Activated naive CD4-positive, alpha-beta T cell treated with anti-CD3 and anti-CD28 coated beads for 36 hours (primary cell): ENCODE measurements at regions not wholly inside any gene's neighbourhood (a gene's known extent, or its start where the extent isn't known, plus 50 kb on each side); places are given as distances from the start of the nearest gene placed in this dataset.

ENCODE experiments used
- CTCF ChIA-PET: fragments of 350-600 bp; sonication (Branson Sonifier 250); formaldehyde crosslinking; loops from one replicate; lab custom pipeline; 2021; ENCODE audit warnings: antibody characterized with exemption; lab: Charles Lee
- DNase-seq: peaks from one replicate; pipeline ENCODE4 v3.0.0-alpha.2; 2020
- H3K27ac Mint-ChIP-seq: one replicate; pipeline ENCODE4 v1.8.0; 2021; ENCODE audit warnings: mild to moderate bottlenecking, mixed read lengths
- H3K27me3 Mint-ChIP-seq: one replicate; pipeline ENCODE4 v1.8.0; 2021; ENCODE audit warnings: low read depth, mixed read lengths
- H3K36me3 Mint-ChIP-seq: one replicate; pipeline ENCODE4 v1.8.0; 2021; ENCODE audit warnings: low read depth, mixed read lengths
- H3K4me1 Mint-ChIP-seq: one replicate; pipeline ENCODE4 v1.8.0; 2021; ENCODE audit warnings: low read depth, mixed read lengths
- H3K4me3 Mint-ChIP-seq: one replicate; pipeline ENCODE4 v1.8.0; 2021; ENCODE audit warnings: mild to moderate bottlenecking, moderate library complexity, mixed read lengths
- H3K9me3 Mint-ChIP-seq: one replicate; pipeline ENCODE4 v1.8.0; 2021; ENCODE audit warnings: mixed read lengths
- intact Hi-C: fragments of 100-400 bp; cut with micrococcal nuclease; formaldehyde crosslinking; loops from one replicate; pipeline ENCODE4 v1.15.1; 2023

- Mint-ChIP-seq H3K27me3 (peaks cover 5% of the 10 kb centered on the region), H3K4me3 (no peak overlapping the region), H3K4me1 (no peaks in the 10 kb centered on the region), H3K9me3 (no peaks in the 10 kb centered on the region), H3K27ac (no peak overlapping the region), H3K36me3 (no peaks in the 10 kb centered on the region)
- CTCF ChIA-PET = interaction anchor here (0.6 to 1.7 kb wide), 3 partner anchors 41 to 348 kb away, joined by 3 to 11 read pairs (median 4); no protein-coding TSS in a partner anchor
- intact Hi-C loops = no loop called here
- DNase-seq = no peak
These were observed 132.2 kb upstream of the FOXD3 start for GRCh38 chr1:63190171-63190570.

- Mint-ChIP-seq H3K4me3 (no peak overlapping the region), H3K9me3 (no peaks in the 10 kb centered on the region), H3K27ac (no peak overlapping the region), H3K4me1 (no peaks in the 10 kb centered on the region), H3K36me3 (no peaks in the 10 kb centered on the region), H3K27me3 (peaks cover 7% of the 10 kb centered on the region)
- no peak for DNase-seq
- intact Hi-C loops = no loop called here
- CTCF ChIA-PET = no interaction called here
These were observed 123.4 kb upstream of the FOXD3 start for GRCh38 chr1:63198871-63199394.

GRCh38 chr1:63199706-63200335, 122.5 kb upstream of the FOXD3 start:
- CTCF ChIA-PET = no interaction called here
- H3K27me3 Mint-ChIP-seq = peaks cover 7% of the 10 kb centered on the region
- no peaks in the 10 kb centered on the region for H3K9me3 Mint-ChIP-seq
- no peak overlapping the region for H3K27ac Mint-ChIP-seq
- intact Hi-C loops = no loop called here
- DNase-seq = no peak
- no peak overlapping the region for H3K4me3 Mint-ChIP-seq
- no peaks in the 10 kb centered on the region for H3K36me3 Mint-ChIP-seq
- H3K4me1 Mint-ChIP-seq = no peaks in the 10 kb centered on the region

GRCh38 chr1:63200676-63201075, 121.7 kb upstream of the FOXD3 start:
- no peak for DNase-seq
- Mint-ChIP-seq H3K27ac (no peak overlapping the region), H3K36me3 (no peaks in the 10 kb centered on the region), H3K27me3 (peaks cover 7% of the 10 kb centered on the region), H3K4me3 (no peak overlapping the region), H3K9me3 (no peaks in the 10 kb centered on the region), H3K4me1 (no peaks in the 10 kb centered on the region)
- CTCF ChIA-PET = no interaction called here
- intact Hi-C loops = no loop called here

- Mint-ChIP-seq H3K4me1 (no peaks in the 10 kb centered on the region), H3K9me3 (no peaks in the 10 kb centered on the region), H3K36me3 (no peaks in the 10 kb centered on the region), H3K27me3 (peaks cover 7% of the 10 kb centered on the region), H3K4me3 (no peak overlapping the region), H3K27ac (no peak overlapping the region)
- no peak for DNase-seq
- intact Hi-C loops = no loop called here
- CTCF ChIA-PET = interaction anchor here (0.7 kb wide), 1 partner anchor 373 kb away, joined by 3 read pairs; no protein-coding TSS in a partner anchor
These were observed 118.7 kb upstream of the FOXD3 start for GRCh38 chr1:63203641-63204040.

- no peaks in the 10 kb centered on the region for H3K36me3 Mint-ChIP-seq
- CTCF ChIA-PET = no interaction called here
- H3K27ac Mint-ChIP-seq = no peak overlapping the region
- H3K4me1 Mint-ChIP-seq = no peaks in the 10 kb centered on the region
- intact Hi-C loops = no loop called here
- H3K9me3 Mint-ChIP-seq = no peaks in the 10 kb centered on the region
- no peak for DNase-seq
- peaks cover 9% of the 10 kb centered on the region for H3K27me3 Mint-ChIP-seq
- no peak overlapping the region for H3K4me3 Mint-ChIP-seq
These were observed 116.6 kb upstream of the FOXD3 start for GRCh38 chr1:63205776-63206175.

GRCh38 chr1:63214553-63214952, 107.8 kb upstream of the FOXD3 start:
- peaks cover 6% of the 10 kb centered on the region for H3K9me3 Mint-ChIP-seq
- H3K4me1 Mint-ChIP-seq = no peaks in the 10 kb centered on the region
- H3K27me3 Mint-ChIP-seq = peaks cover 14% of the 10 kb centered on the region
- peaks cover 2% of the 10 kb centered on the region for H3K36me3 Mint-ChIP-seq
- intact Hi-C loops = no loop called here
- CTCF ChIA-PET = no interaction called here
- DNase-seq = no peak
- no peak overlapping the region for H3K4me3 Mint-ChIP-seq
- no peak overlapping the region for H3K27ac Mint-ChIP-seq

GRCh38 chr1:63223426-63223825, 98.9 kb upstream of the FOXD3 start:
- Mint-ChIP-seq H3K4me1 (no peaks in the 10 kb centered on the region), H3K27me3 (peaks cover 5% of the 10 kb centered on the region), H3K4me3 (no peak overlapping the region), H3K9me3 (no peaks in the 10 kb centered on the region), H3K27ac (no peak overlapping the region), H3K36me3 (no peaks in the 10 kb centered on the region)
- intact Hi-C loops = no loop called here
- DNase-seq = no peak
- CTCF ChIA-PET = no interaction called here

GRCh38 chr1:63230722-63231121, 91.6 kb upstream of the FOXD3 start:
- DNase-seq = no peak
- H3K4me1 Mint-ChIP-seq = no peaks in the 10 kb centered on the region
- no peak overlapping the region for H3K27ac Mint-ChIP-seq
- intact Hi-C loops = no loop called here
- CTCF ChIA-PET = interaction anchor here (0.6 kb wide), 2 partner anchors 21 to 529 kb away, joined by 3 read pairs; no protein-coding TSS in a partner anchor
- peaks cover 3% of the 10 kb centered on the region for H3K9me3 Mint-ChIP-seq
- no peaks in the 10 kb centered on the region for H3K36me3 Mint-ChIP-seq
- peaks cover 1% of the 10 kb centered on the region for H3K27me3 Mint-ChIP-seq
- H3K4me3 Mint-ChIP-seq = no peak overlapping the region

- Mint-ChIP-seq H3K9me3 (peaks cover 3% of the 10 kb centered on the region), H3K4me1 (no peaks in the 10 kb centered on the region), H3K36me3 (no peaks in the 10 kb centered on the region), H3K27me3 (no peaks in the 10 kb centered on the region), H3K4me3 (no peak overlapping the region), H3K27ac (no peak overlapping the region)
- intact Hi-C loops = no loop called here
- no peak for DNase-seq
- CTCF ChIA-PET = interaction anchor here (0.6 kb wide), 1 partner anchor 59 kb away, joined by 6 read pairs; no protein-coding TSS in a partner anchor
These were observed 83.6 kb upstream of the FOXD3 start for GRCh38 chr1:63238721-63239120.

GRCh38 chr1:63245186-63245585, 77.2 kb upstream of the FOXD3 start:
- CTCF ChIA-PET = no interaction called here
- Mint-ChIP-seq H3K27me3 (peaks cover 6% of the 10 kb centered on the region), H3K27ac (no peak overlapping the region), H3K36me3 (no peaks in the 10 kb centered on the region), H3K4me1 (no peaks in the 10 kb centered on the region), H3K4me3 (no peak overlapping the region), H3K9me3 (peaks cover 3% of the 10 kb centered on the region)
- intact Hi-C loops = no loop called here
- DNase-seq = no peak

GRCh38 chr1:63248216-63248615, 74.2 kb upstream of the FOXD3 start:
- peaks cover 3% of the 10 kb centered on the region for H3K9me3 Mint-ChIP-seq
- intact Hi-C loops = no loop called here
- H3K4me1 Mint-ChIP-seq = no peaks in the 10 kb centered on the region
- no peak overlapping the region for H3K27ac Mint-ChIP-seq
- CTCF ChIA-PET = no interaction called here
- H3K36me3 Mint-ChIP-seq = no peaks in the 10 kb centered on the region
- H3K27me3 Mint-ChIP-seq = peaks cover 6% of the 10 kb centered on the region
- DNase-seq = no peak
- no peak overlapping the region for H3K4me3 Mint-ChIP-seq

- Mint-ChIP-seq H3K4me3 (no peak overlapping the region), H3K4me1 (no peaks in the 10 kb centered on the region), H3K27ac (no peak overlapping the region), H3K27me3 (peaks cover 8% of the 10 kb centered on the region), H3K36me3 (no peaks in the 10 kb centered on the region), H3K9me3 (no peaks in the 10 kb centered on the region)
- CTCF ChIA-PET = no interaction called here
- no peak for DNase-seq
- intact Hi-C loops = no loop called here
These were observed 67.2 kb upstream of the FOXD3 start for GRCh38 chr1:63255153-63255552.
